K562 (cell line): ENCODE measurements at regions not wholly inside any gene's neighbourhood (a gene's known extent, or its start where the extent isn't known, plus 50 kb on each side); places are given as distances from the start of the nearest gene placed in this dataset.

Experiments used
- ATAC-seq: fragments of 200-7000 bp; cut with Tn5 transposase; 3 replicates; pipeline ENCODE4 v1.9.1; 2020; ENCODE audit warnings: moderate library complexity
- BruUV-seq: library from RNA; stranded (reverse); fragments of 400-500 nt; replicated peaks from 2 replicates; lab custom pipeline; 2021; lab: Mats Ljungman, UMichigan
- CTCF ChIA-PET: fragments of 300-600 bp; formaldehyde crosslinking; extraction: SDS; loops from one replicate; lab custom pipeline; 2021; ENCODE audit warnings: low intra/inter-chr PET ratio; lab: Yijun Ruan, JAX
- POLR2A ChIA-PET: fragments of 300-600, 350-650 bp; sonication (Branson Sonifier 250); formaldehyde crosslinking; extraction: SDS; loops from one replicate; lab custom pipeline; 2021; ENCODE audit warnings: antibody characterized with exemption, inconsistent platforms; lab: Yijun Ruan, JAX
- DNase-seq, 4 experiments: peaks; one replicate each; pipeline versions ENCODE4 v3.0.0 to v3.0.0-alpha.2; 2011 to 2018; ENCODE audit warnings: low spot score in 3 of 4, mixed read lengths in 3 of 4; ENCODE audit errors: extremely low read depth in 1 of 4
- FAIRE-seq: peaks from 2 replicates; lab custom pipeline; 2011; peaks lifted over from hg19 to GRCh38; lab: Jason Lieb, UNC
- H2AFZ ChIP-seq: 2 replicates; pipeline ENCODE4 v1.6.0; 2011; ENCODE audit warnings: low read depth, low read length, control low read depth, inconsistent platforms
- H3K27ac ChIP-seq: fragments of 200-600 bp; 3 replicates; pipeline ENCODE4 v1.8.0; 2011; ENCODE audit warnings: low read depth, mild to moderate bottlenecking, control low read depth, inconsistent platforms, low read length, moderate library complexity, mixed read lengths; ENCODE audit errors: extremely low read depth
- H3K27me3 ChIP-seq, 2 experiments: fragments of 300-600 bp in 1 of 2; 2 replicates in 1 of 2; 3 replicates in 1 of 2; pipeline versions ENCODE4 v1.6.0 to v1.8.0; 2011; ENCODE audit warnings: inconsistent platforms in 2 of 2, low read length in 2 of 2, mild to moderate bottlenecking in 1 of 2, mixed read lengths in 1 of 2, moderate library complexity in 1 of 2; ENCODE audit not compliant: control insufficient read depth in 2 of 2, insufficient read depth in 2 of 2
- H3K36me3 ChIP-seq: fragments of 300-600 bp; 3 replicates; pipeline ENCODE4 v1.8.0; 2011; ENCODE audit warnings: mild to moderate bottlenecking, low read length, inconsistent platforms; ENCODE audit not compliant: control insufficient read depth, insufficient read depth
- H3K4me1 ChIP-seq, 2 experiments: fragments of 200-600 bp in 1 of 2; replicated peaks in 1 of 2; 2 replicates in 1 of 2; 3 replicates in 1 of 2; pipeline versions ENCODE4 v1.5.1 to v1.8.0; 2011; ENCODE audit warnings: inconsistent platforms in 2 of 2, low read length in 2 of 2, mild to moderate bottlenecking in 1 of 2, mixed read lengths in 1 of 2, moderate library complexity in 1 of 2; ENCODE audit not compliant: control insufficient read depth in 2 of 2, insufficient read depth in 2 of 2
- H3K4me2 ChIP-seq: 2 replicates; pipeline ENCODE4 v1.6.1; 2011; ENCODE audit warnings: low read length, control low read depth, inconsistent platforms, mixed read lengths; ENCODE audit not compliant: insufficient read depth
- H3K4me3 ChIP-seq: fragments of 200-600 bp; sonication (generic), shearing (Covaris generic); 2 replicates; pipeline ENCODE4 v1.5.1; 2016; ENCODE audit warnings: control low read depth, inconsistent platforms
- H3K79me2 ChIP-seq: fragments of 200-600 bp; 3 replicates; pipeline ENCODE4 v1.8.0; 2011; ENCODE audit warnings: low read length, inconsistent platforms; ENCODE audit not compliant: control insufficient read depth, insufficient read depth
- H3K9ac ChIP-seq, 2 experiments: 2 replicates each; pipeline versions ENCODE4 v1.6.0 to v1.6.1; 2011; ENCODE audit warnings: low read depth in 2 of 2, low read length in 2 of 2, control low read depth in 1 of 2, inconsistent platforms in 1 of 2, mild to moderate bottlenecking in 1 of 2, mixed read lengths in 1 of 2; ENCODE audit not compliant: insufficient read depth in 1 of 2
- H3K9me1 ChIP-seq: one replicate; pipeline ENCODE4 v1.6.0; 2011; ENCODE audit warnings: inconsistent platforms, mild to moderate bottlenecking, low read length, moderate library complexity; ENCODE audit not compliant: control insufficient read depth, insufficient read depth
- H3K9me3 ChIP-seq: replicated peaks from 2 replicates; pipeline ENCODE4 v1.5.1; 2011; ENCODE audit warnings: low read depth, low read length, inconsistent platforms; ENCODE audit not compliant: control insufficient read depth, insufficient read depth
- H4K20me1 ChIP-seq: replicated peaks from 2 replicates; pipeline ENCODE4 v1.6.1; 2011; ENCODE audit warnings: low read length, inconsistent platforms, mixed read lengths; ENCODE audit not compliant: control insufficient read depth, insufficient read depth
- ATF7 ChIP-seq: fragments of 450-650 bp; IDR thresholded peaks from 2 replicates; pipeline ENCODE4 v1.7.1; 2014; ENCODE audit warnings: mild to moderate bottlenecking, moderate library complexity
- CSDE1 ChIP-seq, 2 experiments: fragments of 450-650 bp; IDR thresholded peaks; 2 replicates each; pipeline ENCODE4 v1.6.1; 2016; ENCODE audit warnings: mild to moderate bottlenecking in 1 of 2
- ETS2 ChIP-seq: IDR thresholded peaks from 2 replicates; pipeline ENCODE4 v1.6.1; 2016; ENCODE audit warnings: borderline replicate concordance, missing genetic modification characterization, mild to moderate bottlenecking, moderate library complexity, missing compliant biosample characterization; ENCODE audit not compliant: poor library complexity, severe bottlenecking
- GABPB2 ChIP-seq: fragments of 250-450 bp; sonication (Bioruptor Pico); conservative IDR thresholded peaks from 2 replicates; pipeline ENCODE4 v1.5.1; 2021; ENCODE audit warnings: mild to moderate bottlenecking
- HCFC1 ChIP-seq: IDR thresholded peaks from 2 replicates; pipeline ENCODE4 v1.6.1; 2012; ENCODE audit warnings: low read depth, low read length, improper control_type of control experiment
- NFIC ChIP-seq: fragments of 450-650 bp; IDR thresholded peaks from 2 replicates; pipeline ENCODE4 v1.6.1; 2017; ENCODE audit warnings: mild to moderate bottlenecking, inconsistent platforms
- POLR2A ChIP-seq: fragments of 450-650 bp; conservative IDR thresholded peaks from 2 replicates; pipeline ENCODE4 v1.6.1; 2016
- PRMT5 ChIP-seq: sonication (generic); formaldehyde crosslinking; IDR thresholded peaks from 2 replicates; pipeline ENCODE4 v1.5.0; 2020; ENCODE audit warnings: missing genetic modification reagents
- SMAD2 ChIP-seq: fragments of 150-350 bp; IDR thresholded peaks from 2 replicates; pipeline ENCODE4 v1.6.1; 2014; ENCODE audit warnings: low read depth, mild to moderate bottlenecking, low read length
- TAF1 ChIP-seq: IDR thresholded peaks from 2 replicates; pipeline ENCODE4 v1.6.1; 2011; ENCODE audit warnings: mild to moderate bottlenecking, low read length, moderate library complexity; ENCODE audit not compliant: insufficient read depth, control insufficient read depth, severe bottlenecking; ENCODE audit errors: extremely low read depth
- VEZF1 ChIP-seq: fragments of 200-800 bp; sonication (Bioruptor generic); IDR thresholded peaks from 2 replicates; pipeline ENCODE4 v1.6.1; 2017; ENCODE audit warnings: missing genetic modification characterization, missing compliant biosample characterization
- ZMIZ1 ChIP-seq, 2 experiments: fragments of 150-350 bp in 1 of 2; IDR thresholded peaks; 2 replicates each; pipeline ENCODE4 v1.6.1; 2012 to 2016; ENCODE audit warnings: low read depth in 2 of 2, low read length in 2 of 2, mild to moderate bottlenecking in 1 of 2, moderate library complexity in 1 of 2
- ZNF224 ChIP-seq: sonication (generic); formaldehyde crosslinking; IDR thresholded peaks from 2 replicates; pipeline ENCODE4 v1.8.0; 2022; ENCODE audit warnings: mild to moderate bottlenecking, missing genetic modification reagents
- ZNF609 ChIP-seq: sonication (generic); formaldehyde crosslinking; IDR thresholded peaks from 2 replicates; pipeline ENCODE4 v1.8.1; 2023; ENCODE audit warnings: missing genetic modification reagents, mild to moderate bottlenecking, borderline replicate concordance
- WGBS: fragments of 100-300 bp; shearing (Covaris generic); methylation state at CpG from one replicate; pipeline ENCODE4 v1.1.6; 2016; ENCODE audit warnings: low coverage, mixed read lengths; ENCODE audit not compliant: insufficient coverage; ENCODE audit errors: missing lambda C conversion rate; 5-methylcytosine and 5-hydroxymethylcytosine counted together
- in situ Hi-C: fragments of 300-500 bp; cut with MboI; formaldehyde crosslinking; loops from 4 replicates; pipeline ENCODE4 v1.15.0; 2018; ENCODE audit warnings: inconsistent platforms, mixed read lengths
- intact Hi-C: fragments of 100-400 bp; cut with micrococcal nuclease; formaldehyde crosslinking; loops from 2 replicates; pipeline ENCODE4 v1.14.2; 2022

- FAIRE-seq, result no peak
- intact Hi-C loops (no loop called here), in situ Hi-C loops (no loop called here)
- no peak for DNase-seq
- ChIA-PET POLR2A (interaction anchor here (0.5 kb wide), 1 partner anchor 282 kb away, joined by 3 read pairs; no protein-coding TSS in a partner anchor), CTCF (no interaction called here)
- Histone ChIP-seq H3K27me3 (peaks cover 4 to 33% of the 10 kb centered on the region in 2 experiments; a peak in 4 of 5 replicates), H3K79me2 (no peaks in the 10 kb centered on the region), H3K4me1 (no peaks in the 10 kb centered on the region), H3K36me3 (no peaks in the 10 kb centered on the region), H2AFZ (no peak overlapping the region), H3K9me3 (no peaks in the 10 kb centered on the region), H3K27ac (no peak overlapping the region), H3K9me1 (no peaks in the 10 kb centered on the region), H3K4me2 (no peak overlapping the region), H4K20me1 (no peaks in the 10 kb centered on the region), H3K9ac (no peak overlapping the region), H3K4me3 (no peak overlapping the region)
- no TSS peak for BruUV-seq
- ATAC-seq, result no peak
- 0% methylated on average over 2 of the region's 3 CpGs for WGBS
- no peak for TF ChIP-seq ETS2
- no peak for TF ChIP-seq SMAD2
- no peak for TF ChIP-seq ZNF609 (CRISPR knock-in tag)
- no peak for TF ChIP-seq NFIC
- TF ChIP-seq HCFC1, result no peak
- TF ChIP-seq CSDE1 (IDR thresholded peaks at IDR 0.05), result no peak
- no peak for TF ChIP-seq ZMIZ1 (IDR thresholded peaks at IDR 0.05; ENCODE audit: low read depth in 2 of 2, low read length in 2 of 2)
- no peak for TF ChIP-seq TAF1
- TF ChIP-seq VEZF1 (CRISPR knock-in tag), result no peak
- no peak for TF ChIP-seq GABPB2 (CRISPR knock-in tag)
- TF ChIP-seq ATF7, result no peak
- TF ChIP-seq ZNF224 (CRISPR knock-in tag), result no peak
- TF ChIP-seq PRMT5, result no peak
- no peak for TF ChIP-seq POLR2A
Measured at GRCh38 chr10:125550362-125550761, 132.6 kb downstream of the TEX36 start.
